ENCODE measurements at regions not wholly inside any gene's neighbourhood (a gene's known extent, or its start where the extent isn't known, plus 50 kb on each side); places are given as distances from the start of the nearest gene placed in this dataset.

DNA sequence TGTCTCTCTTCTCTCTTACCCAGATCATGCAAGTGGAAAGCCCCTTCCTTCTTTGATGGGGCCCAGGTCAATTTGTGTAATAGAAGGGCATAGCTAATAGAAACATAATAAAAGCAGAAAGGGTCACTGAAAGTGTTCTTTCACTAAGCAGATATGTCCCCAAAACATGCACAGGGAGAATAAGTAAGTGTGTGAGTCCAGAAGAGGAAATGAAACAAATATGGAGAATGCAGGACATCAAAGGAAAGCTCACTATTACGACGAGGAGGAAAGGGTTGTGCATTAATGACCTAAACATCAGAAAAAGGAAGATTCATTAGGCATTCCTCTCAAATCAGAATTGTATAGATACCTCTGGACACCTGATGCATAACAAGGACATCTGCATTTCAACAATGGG lies 81.4 kb upstream of the SMYD2 start:
- DNase-seq (ENCODE audit: low read depth): no peak
- H3K4me3 ChIP-seq (ENCODE audit: low read depth, low read length): no peak overlapping the region
- TF ChIP-seq, protein P1, sequence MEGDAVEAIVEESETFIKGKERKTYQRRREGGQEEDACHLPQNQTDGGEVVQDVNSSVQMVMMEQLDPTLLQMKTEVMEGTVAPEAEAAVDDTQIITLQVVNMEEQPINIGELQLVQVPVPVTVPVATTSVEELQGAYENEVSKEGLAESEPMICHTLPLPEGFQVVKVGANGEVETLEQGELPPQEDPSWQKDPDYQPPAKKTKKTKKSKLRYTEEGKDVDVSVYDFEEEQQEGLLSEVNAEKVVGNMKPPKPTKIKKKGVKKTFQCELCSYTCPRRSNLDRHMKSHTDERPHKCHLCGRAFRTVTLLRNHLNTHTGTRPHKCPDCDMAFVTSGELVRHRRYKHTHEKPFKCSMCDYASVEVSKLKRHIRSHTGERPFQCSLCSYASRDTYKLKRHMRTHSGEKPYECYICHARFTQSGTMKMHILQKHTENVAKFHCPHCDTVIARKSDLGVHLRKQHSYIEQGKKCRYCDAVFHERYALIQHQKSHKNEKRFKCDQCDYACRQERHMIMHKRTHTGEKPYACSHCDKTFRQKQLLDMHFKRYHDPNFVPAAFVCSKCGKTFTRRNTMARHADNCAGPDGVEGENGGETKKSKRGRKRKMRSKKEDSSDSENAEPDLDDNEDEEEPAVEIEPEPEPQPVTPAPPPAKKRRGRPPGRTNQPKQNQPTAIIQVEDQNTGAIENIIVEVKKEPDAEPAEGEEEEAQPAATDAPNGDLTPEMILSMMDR (IDR thresholded peaks at IDR 0.05; ENCODE audit: control insufficient read depth, extremely low read depth, insufficient read depth): no peak

DNA sequence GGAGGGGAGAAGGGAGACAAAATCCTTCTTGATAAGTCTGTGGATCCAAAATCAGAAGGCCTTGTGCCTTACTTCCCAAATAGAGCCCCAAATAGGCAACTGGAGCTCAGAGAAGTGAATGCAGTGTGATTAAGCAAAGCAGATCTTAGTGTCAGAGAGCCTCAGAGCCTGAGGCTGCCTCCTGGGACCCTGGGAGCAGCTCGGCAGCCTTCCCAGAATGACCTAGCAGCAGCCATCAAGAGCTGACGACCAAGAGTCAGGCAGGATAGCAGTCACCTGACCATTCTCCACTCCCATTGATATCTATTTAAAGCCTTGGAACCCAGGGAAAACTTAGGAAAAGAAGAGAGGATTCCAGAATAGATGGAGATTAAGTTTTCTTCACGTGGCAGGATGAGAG lies 78.0 kb upstream of the SMYD2 start:
- H3K4me3 ChIP-seq (ENCODE audit: low read depth, low read length): no peak overlapping the region
- TF ChIP-seq, protein P1 (IDR thresholded peaks at IDR 0.05; ENCODE audit: control insufficient read depth, extremely low read depth, insufficient read depth): no peak
- no peak for DNase-seq (ENCODE audit: low read depth)

DNA sequence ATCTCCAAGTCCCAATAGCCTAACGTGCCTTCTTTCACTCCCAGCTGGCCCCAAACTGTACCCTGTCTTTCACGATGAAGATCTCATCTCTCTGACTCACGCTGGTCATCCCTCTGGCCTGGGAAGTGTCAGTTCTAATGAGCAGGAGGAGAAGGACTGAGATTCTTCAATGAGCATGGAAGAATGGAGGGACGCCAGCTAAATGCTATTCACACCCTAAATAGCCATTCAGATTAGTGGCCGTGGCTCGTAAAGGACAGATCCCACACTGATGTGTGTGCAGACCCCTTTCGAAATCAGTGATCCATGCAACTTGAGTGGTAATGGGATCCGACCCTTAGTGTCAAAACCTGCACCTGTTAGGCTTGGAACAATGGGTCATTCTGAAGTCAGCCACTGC lies 75.9 kb upstream of the SMYD2 start:
- no peak overlapping the region for H3K4me3 ChIP-seq (ENCODE audit: low read depth, low read length)
- no peak for DNase-seq (ENCODE audit: low read depth)
- TF ChIP-seq, protein P1 (IDR thresholded peaks at IDR 0.05; ENCODE audit: control insufficient read depth, extremely low read depth, insufficient read depth): no peak

DNA sequence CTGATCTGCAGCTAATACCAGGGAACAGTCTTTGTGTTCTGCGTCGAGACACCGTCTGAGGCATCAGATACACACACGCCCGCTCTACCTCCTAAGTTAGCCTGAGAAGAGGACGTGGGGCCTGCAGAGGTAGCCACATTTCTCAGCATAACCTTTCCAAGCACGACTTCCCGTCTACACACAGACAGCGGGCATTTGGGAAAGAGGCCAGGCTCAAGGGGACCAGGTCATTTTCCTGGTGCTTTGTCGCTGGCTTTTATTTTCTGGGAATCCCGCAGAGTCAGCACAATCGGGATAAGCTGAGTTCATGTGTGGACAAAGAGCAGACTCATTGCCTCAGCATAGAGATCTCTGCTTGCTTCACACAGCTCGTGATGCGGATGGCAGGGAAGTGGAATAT lies 72.5 kb upstream of the SMYD2 start:
- DNase-seq (ENCODE audit: low read depth): no peak
- TF ChIP-seq, protein P1 (IDR thresholded peaks at IDR 0.05; ENCODE audit: control insufficient read depth, extremely low read depth, insufficient read depth): no peak
- no peak overlapping the region for H3K4me3 ChIP-seq (ENCODE audit: low read depth, low read length)

DNA sequence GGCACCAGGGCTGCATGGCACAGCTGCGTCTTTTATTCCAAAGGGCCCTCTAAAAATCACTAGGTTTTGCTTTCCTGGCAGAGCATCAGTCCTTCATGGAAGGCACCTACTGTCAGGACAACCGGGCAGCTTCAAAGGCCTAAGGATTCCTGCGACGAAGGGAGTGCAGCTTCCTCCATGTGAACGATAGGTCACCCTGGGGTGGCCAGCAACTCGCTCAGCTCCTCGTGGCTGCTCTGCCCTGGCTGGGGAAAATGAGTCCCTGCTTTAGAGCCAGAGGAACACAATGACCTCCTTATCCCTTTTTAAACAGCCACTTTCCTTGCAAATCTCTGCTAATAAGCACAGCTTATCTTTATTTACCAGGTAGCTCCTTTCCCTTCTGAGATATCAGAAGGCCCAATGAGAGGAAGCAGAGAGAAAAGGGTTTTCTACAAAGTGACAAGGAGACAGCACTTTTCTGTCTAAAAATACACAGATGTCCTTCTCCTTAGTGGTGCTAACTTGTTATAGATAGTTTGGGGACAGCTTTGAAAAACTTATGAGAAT lies 71.6 kb upstream of the SMYD2 start:
- TF ChIP-seq, protein P1 (IDR thresholded peaks at IDR 0.05; ENCODE audit: control insufficient read depth, extremely low read depth, insufficient read depth): no peak
- no peak for DNase-seq (ENCODE audit: low read depth)
- no peak overlapping the region for H3K4me3 ChIP-seq (ENCODE audit: low read depth, low read length)

DNA sequence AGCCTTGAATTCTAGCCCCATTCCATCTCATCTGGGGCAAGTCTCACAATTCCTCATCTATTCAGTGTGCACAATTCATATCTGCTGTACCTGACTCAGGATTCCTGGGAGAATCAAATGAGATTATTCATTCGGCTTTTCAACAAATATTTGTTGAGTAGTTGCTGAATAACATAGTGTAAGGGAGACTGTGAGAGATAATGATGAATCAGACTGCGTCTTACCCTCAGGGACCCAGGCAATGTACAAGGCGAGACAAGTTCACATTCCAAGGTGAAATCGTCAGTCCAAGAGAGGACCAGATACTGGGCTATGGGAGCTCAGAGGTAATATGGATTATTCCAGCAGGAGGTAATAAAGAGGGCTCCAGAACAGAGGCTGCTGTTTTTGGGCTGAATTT lies 67.8 kb upstream of the SMYD2 start:
- DNase-seq (ENCODE audit: low read depth): no peak
- TF ChIP-seq, protein P1 (IDR thresholded peaks at IDR 0.05; ENCODE audit: control insufficient read depth, extremely low read depth, insufficient read depth): no peak
- H3K4me3 ChIP-seq (ENCODE audit: low read depth, low read length): no peak overlapping the region

DNA sequence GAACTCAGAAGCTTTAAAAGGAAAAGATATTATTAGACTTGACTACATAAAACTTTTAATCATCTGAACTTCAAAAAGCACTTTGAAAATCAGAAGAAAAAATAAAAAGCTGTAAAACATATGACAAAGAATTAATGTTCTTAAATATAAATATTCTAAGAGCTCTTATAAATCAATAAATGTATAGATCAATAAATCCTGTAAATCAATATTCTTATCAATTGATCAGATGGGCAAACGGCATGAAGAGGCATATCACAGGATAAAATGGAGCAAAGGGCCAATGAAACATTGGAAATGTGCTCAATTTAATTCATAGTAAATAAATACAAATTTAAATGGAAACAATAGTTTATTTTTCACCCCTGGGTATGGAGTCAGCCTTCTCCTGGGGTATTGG lies 66.1 kb upstream of the SMYD2 start:
- DNase-seq (ENCODE audit: low read depth): no peak
- TF ChIP-seq, protein P1 (IDR thresholded peaks at IDR 0.05; ENCODE audit: control insufficient read depth, extremely low read depth, insufficient read depth): no peak
- H3K4me3 ChIP-seq (ENCODE audit: low read depth, low read length): no peak overlapping the region

Measured in LNCaP clone FGC (cell line).